PC-9 (cell line): ENCODE measurements at regions not wholly inside any gene's neighbourhood (a gene's known extent, or its start where the extent isn't known, plus 50 kb on each side); places are given as distances from the start of the nearest gene placed in this dataset.

ENCODE experiments used
- BruUV-seq: library from RNA; stranded (reverse); fragments of 400-500 nt; replicated peaks from 2 replicates; lab custom pipeline; 2021; lab: Mats Ljungman, UMichigan
- CTCF ChIA-PET: fragments of 300-600 bp; sonication (Branson Sonifier 250); formaldehyde crosslinking; loops from one replicate; lab custom pipeline; 2022; ENCODE audit warnings: antibody characterized with exemption; lab: Charles Lee
- POLR2A ChIA-PET: fragments of 300-600 bp; sonication (Branson Sonifier 250); formaldehyde crosslinking; loops from one replicate; lab custom pipeline; 2022; ENCODE audit warnings: antibody characterized with exemption; ENCODE audit not compliant: unreplicated experiment; lab: Charles Lee
- DNase-seq, 2 experiments: peaks; one replicate each; pipeline versions ENCODE4 v3.0.0 to v3.0.0-alpha.2; 2015 to 2022; ENCODE audit warnings: mixed read lengths in 1 of 2
- H2AFZ ChIP-seq: fragments of 200-600 bp; sonication (generic); 2 replicates; pipeline ENCODE4 v1.8.1; 2017; ENCODE audit warnings: antibody characterized with exemption
- H3F3A ChIP-seq: fragments of 200-600 bp; sonication (generic); 2 replicates; pipeline ENCODE4 v1.8.1; 2017; ENCODE audit warnings: antibody characterized with exemption, mild to moderate bottlenecking, low read depth; ENCODE audit not compliant: insufficient read depth
- H3K27ac ChIP-seq: fragments of 200-600 bp; sonication (generic); 2 replicates; pipeline ENCODE4 v1.6.1; 2016; ENCODE audit warnings: mixed run types
- H3K27me3 ChIP-seq: fragments of 200-600 bp; sonication (generic); 2 replicates; pipeline ENCODE4 v1.6.1; 2016; ENCODE audit warnings: low read depth, mixed run types; ENCODE audit not compliant: insufficient read depth
- H3K36me3 ChIP-seq: fragments of 200-600 bp; sonication (generic); 2 replicates; pipeline ENCODE4 v1.6.1; 2016; ENCODE audit warnings: low read depth, mixed run types
- H3K4me1 ChIP-seq: fragments of 200-600 bp; sonication (generic); replicated peaks from 2 replicates; pipeline ENCODE4 v1.6.1; 2016; ENCODE audit warnings: mixed run types; ENCODE audit not compliant: insufficient read depth
- H3K4me2 ChIP-seq: fragments of 200-600 bp; sonication (generic); 2 replicates; pipeline ENCODE4 v1.6.1; 2017; ENCODE audit warnings: mixed run types
- H3K4me3 ChIP-seq: fragments of 200-600 bp; sonication (generic); 2 replicates; pipeline ENCODE4 v1.6.1; 2016; ENCODE audit warnings: mixed run types
- H3K79me2 ChIP-seq: fragments of 200-600 bp; sonication (generic); 2 replicates; pipeline ENCODE4 v1.6.1; 2017; ENCODE audit warnings: low read depth, mixed run types
- H3K9me2 ChIP-seq: fragments of 200-600 bp; sonication (generic); 2 replicates; pipeline ENCODE4 v1.8.1; 2017; ENCODE audit warnings: mild to moderate bottlenecking; ENCODE audit not compliant: insufficient read depth
- H3K9me3 ChIP-seq: fragments of 200-600 bp; sonication (generic); 2 replicates; pipeline ENCODE4 v1.8.1; 2016; ENCODE audit warnings: low read depth; ENCODE audit not compliant: insufficient read depth
- H4K20me1 ChIP-seq: fragments of 200-600 bp; sonication (generic); 2 replicates; pipeline ENCODE4 v1.8.1; 2017; ENCODE audit not compliant: insufficient read depth
- EZH2 ChIP-seq: fragments of 200-600 bp; sonication (generic); IDR thresholded peaks from 2 replicates; pipeline ENCODE4 v1.8.0; 2017; ENCODE audit warnings: antibody characterized with exemption, low read depth
- intact Hi-C: fragments of 100-400 bp; cut with micrococcal nuclease; formaldehyde crosslinking; loops from one replicate; pipeline ENCODE4 v1.10.0; 2022; ENCODE audit not compliant: unreplicated experiment
- TF ChIP-seq, protein P1 (sequence below): fragments of 200-600 bp; sonication (generic); conservative IDR thresholded peaks from 2 replicates; pipeline ENCODE4 v1.6.1; 2017; ENCODE audit warnings: mixed run types, antibody characterized with exemption, mild to moderate bottlenecking, moderate library complexity

DNA sequence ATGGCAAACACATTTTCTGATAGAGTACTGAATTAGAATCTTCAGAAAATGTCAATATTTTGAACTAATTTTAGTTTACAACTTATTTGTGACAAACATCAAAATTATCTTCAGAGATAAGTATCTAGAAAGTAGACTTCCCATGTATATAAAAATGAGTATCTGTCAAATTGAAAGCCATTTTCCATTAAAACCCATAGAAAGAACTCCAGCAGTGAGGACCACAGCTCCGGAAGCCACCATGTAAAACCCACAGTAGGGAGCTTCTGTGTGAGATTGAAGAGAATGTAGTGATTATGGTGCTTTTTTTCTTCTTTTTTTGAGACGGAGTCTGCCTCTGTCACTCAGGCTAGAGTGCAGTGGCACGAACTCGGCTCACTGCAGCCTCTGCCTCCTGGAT is 687.0 kb downstream of the TYW1 start:
- intact Hi-C loops: no loop called here
- Histone ChIP-seq H3K4me1 (no peaks in the 10 kb centered on the region), H4K20me1 (no peaks in the 10 kb centered on the region), H3K36me3 (no peaks in the 10 kb centered on the region), H3K4me2 (no peak overlapping the region), H3K4me3 (no peak overlapping the region), H3F3A (no peaks in the 10 kb centered on the region), H3K79me2 (no peaks in the 10 kb centered on the region), H3K27ac (no peak overlapping the region), H3K27me3 (peaks cover 16% of the 10 kb centered on the region), H2AFZ (no peak overlapping the region), H3K9me2 (no peaks in the 10 kb centered on the region), H3K9me3 (no peaks in the 10 kb centered on the region)
- ChIA-PET CTCF (no interaction called here), POLR2A (no interaction called here)
- TF ChIP-seq EZH2: no peak
- TF ChIP-seq, protein P1, sequence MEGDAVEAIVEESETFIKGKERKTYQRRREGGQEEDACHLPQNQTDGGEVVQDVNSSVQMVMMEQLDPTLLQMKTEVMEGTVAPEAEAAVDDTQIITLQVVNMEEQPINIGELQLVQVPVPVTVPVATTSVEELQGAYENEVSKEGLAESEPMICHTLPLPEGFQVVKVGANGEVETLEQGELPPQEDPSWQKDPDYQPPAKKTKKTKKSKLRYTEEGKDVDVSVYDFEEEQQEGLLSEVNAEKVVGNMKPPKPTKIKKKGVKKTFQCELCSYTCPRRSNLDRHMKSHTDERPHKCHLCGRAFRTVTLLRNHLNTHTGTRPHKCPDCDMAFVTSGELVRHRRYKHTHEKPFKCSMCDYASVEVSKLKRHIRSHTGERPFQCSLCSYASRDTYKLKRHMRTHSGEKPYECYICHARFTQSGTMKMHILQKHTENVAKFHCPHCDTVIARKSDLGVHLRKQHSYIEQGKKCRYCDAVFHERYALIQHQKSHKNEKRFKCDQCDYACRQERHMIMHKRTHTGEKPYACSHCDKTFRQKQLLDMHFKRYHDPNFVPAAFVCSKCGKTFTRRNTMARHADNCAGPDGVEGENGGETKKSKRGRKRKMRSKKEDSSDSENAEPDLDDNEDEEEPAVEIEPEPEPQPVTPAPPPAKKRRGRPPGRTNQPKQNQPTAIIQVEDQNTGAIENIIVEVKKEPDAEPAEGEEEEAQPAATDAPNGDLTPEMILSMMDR: no peak
- DNase-seq: no peak
- no TSS peak for BruUV-seq

DNA sequence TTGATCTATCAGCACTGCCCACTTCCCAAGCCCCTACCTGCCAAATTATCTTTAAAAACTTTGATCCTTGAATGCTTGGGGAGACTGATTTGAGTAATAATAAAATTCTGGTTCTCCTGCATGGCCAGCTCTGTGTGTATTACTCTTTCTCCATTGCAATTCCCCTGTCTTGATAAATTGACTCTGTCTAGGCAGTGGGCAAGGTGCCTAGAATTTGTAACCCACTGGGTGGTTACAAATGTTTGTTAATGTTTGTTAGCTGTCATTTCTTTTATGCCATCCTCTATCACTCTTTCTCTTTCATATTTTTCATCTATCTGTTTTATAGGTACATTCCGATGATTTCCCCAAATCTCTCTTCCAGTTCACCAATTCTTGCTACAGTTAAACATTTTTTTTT is 694.1 kb downstream of the TYW1 start:
- Histone ChIP-seq H3K27ac (no peak overlapping the region), H2AFZ (no peak overlapping the region), H3K4me2 (no peak overlapping the region), H3K9me3 (no peaks in the 10 kb centered on the region; the same call in 1 of the 2 replicates), H3K4me1 (no peaks in the 10 kb centered on the region), H3K27me3 (peaks cover 4% of the 10 kb centered on the region; the same call in 1 of the 2 replicates), H3K4me3 (no peak overlapping the region), H3K9me2 (no peaks in the 10 kb centered on the region), H4K20me1 (no peaks in the 10 kb centered on the region), H3K79me2 (no peaks in the 10 kb centered on the region), H3K36me3 (no peaks in the 10 kb centered on the region), H3F3A (no peaks in the 10 kb centered on the region)
- intact Hi-C loops: no loop called here
- ChIA-PET CTCF (no interaction called here), POLR2A (no interaction called here)
- BruUV-seq: no TSS peak
- no peak for DNase-seq
- TF ChIP-seq, protein P1: no peak
- TF ChIP-seq EZH2: no peak

DNA sequence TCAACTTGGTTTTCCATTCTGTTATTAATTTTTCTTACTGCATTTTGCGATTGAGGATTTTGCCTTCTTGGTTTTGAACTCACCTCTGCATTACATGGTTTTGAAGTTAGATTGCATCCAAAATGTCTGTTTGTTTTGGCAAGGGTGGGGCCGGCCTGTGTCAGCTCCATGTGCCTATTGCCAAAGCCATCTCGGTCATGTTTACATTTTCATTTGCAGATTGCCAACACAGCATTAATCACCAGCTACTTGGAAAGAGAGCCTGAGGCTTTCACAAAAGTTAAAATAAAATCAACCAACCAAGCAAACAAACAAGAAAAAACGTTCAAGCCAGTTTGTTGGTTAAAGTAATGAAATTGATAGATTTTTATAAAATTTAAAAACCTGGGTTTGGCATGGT is 695.8 kb downstream of the TYW1 start:
- Histone ChIP-seq H3K9me2 (no peaks in the 10 kb centered on the region), H3K27me3 (peaks cover 15% of the 10 kb centered on the region; the same call in 1 of the 2 replicates), H3K4me2 (no peak overlapping the region), H3K79me2 (no peaks in the 10 kb centered on the region), H3K27ac (no peak overlapping the region), H3K4me3 (no peak overlapping the region), H3K4me1 (no peaks in the 10 kb centered on the region), H4K20me1 (no peaks in the 10 kb centered on the region), H2AFZ (no peak overlapping the region), H3F3A (no peaks in the 10 kb centered on the region), H3K9me3 (no peaks in the 10 kb centered on the region; the same call in 1 of the 2 replicates), H3K36me3 (no peaks in the 10 kb centered on the region)
- intact Hi-C loops: no loop called here
- TF ChIP-seq, protein P1: no peak
- no peak for TF ChIP-seq EZH2
- no TSS peak for BruUV-seq
- ChIA-PET CTCF (no interaction called here), POLR2A (no interaction called here)
- DNase-seq: peak in 1 of 2 experiments; percentile 39
